ENCODE measurements at regions not wholly inside any gene's neighbourhood (a gene's known extent, or its start where the extent isn't known, plus 50 kb on each side); places are given as distances from the start of the nearest gene placed in this dataset.

DNA sequence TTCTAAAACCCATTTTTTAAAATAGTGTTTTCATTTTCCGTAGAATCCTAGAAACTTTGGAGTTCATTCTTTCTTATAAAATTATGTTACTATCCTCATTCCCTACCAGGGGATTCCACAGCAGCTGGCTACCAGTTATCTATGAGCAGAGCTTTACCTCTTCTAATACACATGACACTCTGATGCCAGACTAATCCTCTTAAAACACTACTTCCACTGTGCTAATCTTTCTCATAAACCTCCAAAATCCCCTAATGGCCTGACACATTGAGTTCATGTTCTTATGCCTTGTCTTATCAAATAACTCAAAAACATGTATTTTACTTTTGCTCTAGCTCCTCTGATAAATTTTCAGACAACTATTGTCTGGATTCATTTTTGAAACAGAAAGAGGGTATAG lies 633.6 kb upstream of the FTMT start:
- TF ChIP-seq POLR2A (IDR thresholded peaks at IDR 0.05; ENCODE audit: low read depth) (no peak), EP300 (IDR thresholded peaks at IDR 0.05) (no peak), POLR2AphosphoS5 (IDR thresholded peaks at IDR 0.05) (no peak)
- TF ChIP-seq, protein P1, sequence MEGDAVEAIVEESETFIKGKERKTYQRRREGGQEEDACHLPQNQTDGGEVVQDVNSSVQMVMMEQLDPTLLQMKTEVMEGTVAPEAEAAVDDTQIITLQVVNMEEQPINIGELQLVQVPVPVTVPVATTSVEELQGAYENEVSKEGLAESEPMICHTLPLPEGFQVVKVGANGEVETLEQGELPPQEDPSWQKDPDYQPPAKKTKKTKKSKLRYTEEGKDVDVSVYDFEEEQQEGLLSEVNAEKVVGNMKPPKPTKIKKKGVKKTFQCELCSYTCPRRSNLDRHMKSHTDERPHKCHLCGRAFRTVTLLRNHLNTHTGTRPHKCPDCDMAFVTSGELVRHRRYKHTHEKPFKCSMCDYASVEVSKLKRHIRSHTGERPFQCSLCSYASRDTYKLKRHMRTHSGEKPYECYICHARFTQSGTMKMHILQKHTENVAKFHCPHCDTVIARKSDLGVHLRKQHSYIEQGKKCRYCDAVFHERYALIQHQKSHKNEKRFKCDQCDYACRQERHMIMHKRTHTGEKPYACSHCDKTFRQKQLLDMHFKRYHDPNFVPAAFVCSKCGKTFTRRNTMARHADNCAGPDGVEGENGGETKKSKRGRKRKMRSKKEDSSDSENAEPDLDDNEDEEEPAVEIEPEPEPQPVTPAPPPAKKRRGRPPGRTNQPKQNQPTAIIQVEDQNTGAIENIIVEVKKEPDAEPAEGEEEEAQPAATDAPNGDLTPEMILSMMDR (IDR thresholded peaks at IDR 0.05), result no peak
